ENCODE measurements at regions not wholly inside any gene's neighbourhood (a gene's known extent, or its start where the extent isn't known, plus 50 kb on each side); places are given as distances from the start of the nearest gene placed in this dataset.

GRCh38 chr20:54366669-54367344 is 108.6 kb upstream of the DOK5 start:
- ChIA-PET CTCF (no interaction called here), POLR2A (no interaction called here)
- H3K36me3 ChIP-seq (ENCODE audit: control insufficient read depth, insufficient read depth, low read length): no peaks in the 10 kb centered on the region
- no peaks in the 10 kb centered on the region for H3K4me1 ChIP-seq (ENCODE audit: control insufficient read depth, insufficient read depth, low read length)
- H3K4me3 ChIP-seq (ENCODE audit: low read depth in 2 of 2, low read length in 2 of 2): no peak overlapping the region
- intact Hi-C loops (cut with micrococcal nuclease; ENCODE audit: unreplicated experiment): no loop called here
- H3K27ac ChIP-seq (ENCODE audit: low read length): no peak overlapping the region
- H3K9me3 ChIP-seq (ENCODE audit: control insufficient read depth, insufficient read depth, low read depth, low read length): no peaks in the 10 kb centered on the region
- TF ChIP-seq SIN3A (IDR thresholded peaks at IDR 0.05; ENCODE audit: borderline replicate concordance, insufficient read depth, low read depth, low read length) (no peak), CTCF (IDR thresholded peaks at IDR 0.05) (no peak), POLR2AphosphoS5 (IDR thresholded peaks at IDR 0.05; ENCODE audit: low read depth, low read length) (no peak), REST (IDR thresholded peaks at IDR 0.05; ENCODE audit: insufficient read depth in 1 of 2, low read depth in 2 of 2, low read length in 1 of 2) (no peak), TCF7L2 (IDR thresholded peaks at IDR 0.05; ENCODE audit: low read depth, low read length) (no peak)
- DNase-seq (ENCODE audit: low read depth, low spot score): no peak
- in situ Hi-C loops (cut with HindIII; ENCODE audit: low pct_unique_long_range_greater_than_20kb, low sequenced_read_pairs): no loop called here
- peaks cover 3% of the 10 kb centered on the region; the same call in 1 of the 2 replicates for H3K27me3 ChIP-seq (ENCODE audit: control insufficient read depth, insufficient read depth, low read length)
- ATAC-seq: no peak
- no TSS peak for BruUV-seq (replicated peaks)

- Histone ChIP-seq H3K4me1 (ENCODE audit: control insufficient read depth, insufficient read depth, low read length) (no peaks in the 10 kb centered on the region), H3K27me3 (ENCODE audit: control insufficient read depth, insufficient read depth, low read length) (peaks cover 3% of the 10 kb centered on the region; the same call in 1 of the 2 replicates), H3K36me3 (ENCODE audit: control insufficient read depth, insufficient read depth, low read length) (no peaks in the 10 kb centered on the region), H3K9me3 (ENCODE audit: control insufficient read depth, insufficient read depth, low read depth, low read length) (no peaks in the 10 kb centered on the region), H3K27ac (ENCODE audit: low read length) (no peak overlapping the region), H3K4me3 (ENCODE audit: low read depth in 2 of 2, low read length in 2 of 2) (no peak overlapping the region)
- ChIA-PET CTCF (no interaction called here), POLR2A (no interaction called here)
- DNase-seq (ENCODE audit: low read depth, low spot score) (no peak), ATAC-seq (no peak)
- intact Hi-C loops (cut with micrococcal nuclease; ENCODE audit: unreplicated experiment): no loop called here
- TF ChIP-seq POLR2AphosphoS5 (IDR thresholded peaks at IDR 0.05; ENCODE audit: low read depth, low read length) (no peak), SIN3A (IDR thresholded peaks at IDR 0.05; ENCODE audit: borderline replicate concordance, insufficient read depth, low read depth, low read length) (no peak), TCF7L2 (IDR thresholded peaks at IDR 0.05; ENCODE audit: low read depth, low read length) (no peak), REST (IDR thresholded peaks at IDR 0.05; ENCODE audit: insufficient read depth in 1 of 2, low read depth in 2 of 2, low read length in 1 of 2) (no peak), CTCF (IDR thresholded peaks at IDR 0.05) (no peak)
- no TSS peak for BruUV-seq (replicated peaks)
- in situ Hi-C loops (cut with HindIII; ENCODE audit: low pct_unique_long_range_greater_than_20kb, low sequenced_read_pairs): no loop called here
Observed at GRCh38 chr20:54368570-54368969, 106.8 kb upstream of the DOK5 start.
